Transverse colon (tissue), 4 donors: ENCODE measurements at regions not wholly inside any gene's neighbourhood (a gene's known extent, or its start where the extent isn't known, plus 50 kb on each side); places are given as distances from the start of the nearest gene placed in this dataset.

Experiments
- DNase-seq: peaks from one replicate; pipeline ENCODE4 v3.0.0-alpha.2; 2019
- H3K27ac ChIP-seq, 4 donors: fragments of 200-600 bp; sonication (generic); 2 replicates each; pipeline ENCODE4 v1.5.1; 2016 to 2018; ENCODE audit warnings: inconsistent platforms in 4 of 4
- H3K27me3 ChIP-seq: fragments of 200-600 bp; sonication (generic); 2 replicates; pipeline ENCODE4 v1.5.1; 2017; ENCODE audit warnings: inconsistent platforms
- H3K36me3 ChIP-seq, 4 donors: fragments of 200-600 bp; sonication (generic); 2 replicates each; pipeline ENCODE4 v1.5.1; 2017 to 2019; ENCODE audit warnings: inconsistent platforms in 4 of 4
- H3K4me1 ChIP-seq, 4 donors: fragments of 200-600 bp; sonication (generic); 2 replicates each; pipeline ENCODE4 v1.5.1; 2017 to 2020; ENCODE audit warnings: inconsistent platforms in 4 of 4
- H3K4me3 ChIP-seq, 4 donors: fragments of 200-600 bp; sonication (generic); 1 replicate in 1 of 4; 2 replicates in 3 of 4; pipeline versions ENCODE4 v1.5.1 to v1.6.1; 2017 to 2019; ENCODE audit warnings: inconsistent platforms in 4 of 4
- H3K9me3 ChIP-seq, 2 donors: fragments of 200-600 bp; sonication (generic); 2 replicates each; pipeline ENCODE4 v1.5.1; 2017 to 2019; ENCODE audit warnings: inconsistent platforms in 2 of 2
- CTCF ChIP-seq, 5 experiments: fragments of 200-600 bp in 3 of 5; fragments of 450-650 bp in 2 of 5; sonication (generic) in 3 of 5; IDR thresholded peaks; 1 replicate in 2 of 5; 2 replicates in 3 of 5; pipeline ENCODE4 v1.5.1; 2016 to 2017; ENCODE audit warnings: antibody characterized with exemption in 5 of 5, inconsistent platforms in 3 of 5, mild to moderate bottlenecking in 2 of 5, moderate library complexity in 1 of 5
- EP300 ChIP-seq: sonication (generic); formaldehyde crosslinking; IDR thresholded peaks from one replicate; pipeline ENCODE4 v1.6.1; 2017; ENCODE audit warnings: antibody characterized with exemption, low read depth
- POLR2A ChIP-seq: fragments of 450-650 bp; IDR thresholded peaks from one replicate; pipeline ENCODE4 v1.6.1; 2016; ENCODE audit warnings: antibody characterized with exemption, mild to moderate bottlenecking, moderate library complexity
- POLR2AphosphoS5 ChIP-seq, 3 donors: sonication (generic); formaldehyde crosslinking; IDR thresholded peaks; one replicate each; pipeline ENCODE4 v1.6.1; 2016; ENCODE audit warnings: antibody characterized with exemption in 3 of 3
- WGBS, 2 donors: methylation state at CpG; one replicate each; pipeline ENCODE4 v1.1.5; 2018; ENCODE audit warnings: low coverage in 1 of 2; 5-methylcytosine and 5-hydroxymethylcytosine counted together
- in situ Hi-C, 4 donors: fragments of 200-750 bp; cut with MboI; loops; one replicate each; pipeline versions ENCODE4 v1.15.0 to v1.15.1; 2017; ENCODE audit warnings: low sequenced_read_pairs in 3 of 4, low pct_ligation_motif_present in 1 of 4, low pct_unique_long_range_greater_than_20kb in 1 of 4
- intact Hi-C: fragments of 100-400 bp; cut with DNase I; formaldehyde crosslinking; loops from one replicate; pipeline ENCODE4 v1.15.1; 2023; ENCODE audit warnings: low total_unique reads

- Histone ChIP-seq H3K27me3 (no peaks in the 10 kb centered on the region), H3K4me1 (no peaks in the 10 kb centered on the region), H3K27ac (no peak overlapping the region), H3K36me3 (no peaks in the 10 kb centered on the region), H3K4me3 (no peak overlapping the region), H3K9me3 (no peaks in the 10 kb centered on the region)
- intact Hi-C loops (no loop called here), in situ Hi-C loops (no loop called here)
- no peak for TF ChIP-seq POLR2AphosphoS5 (IDR thresholded peaks at IDR 0.05)
- TF ChIP-seq POLR2A: no peak
- TF ChIP-seq CTCF (IDR thresholded peaks at IDR 0.05): no peak
- no peak for DNase-seq
These were observed 908.9 kb upstream of the AGA start for GRCh38 chr4:178351185-178351584.

- Histone ChIP-seq H3K4me1 (no peaks in the 10 kb centered on the region), H3K9me3 (no peaks in the 10 kb centered on the region), H3K27ac (no peak overlapping the region), H3K36me3 (no peaks in the 10 kb centered on the region), H3K27me3 (no peaks in the 10 kb centered on the region), H3K4me3 (no peak overlapping the region)
- no peak for DNase-seq
- no peak for TF ChIP-seq POLR2AphosphoS5 (IDR thresholded peaks at IDR 0.05)
- no peak for TF ChIP-seq CTCF (IDR thresholded peaks at IDR 0.05)
- TF ChIP-seq EP300: no peak
- TF ChIP-seq POLR2A: no peak
- in situ Hi-C loops (no loop called here), intact Hi-C loops (no loop called here)
- 90 to 100% methylated on average over 2 of the region's 2 CpGs for WGBS, 2 donors
These were observed 914.5 kb upstream of the AGA start for GRCh38 chr4:178356725-178357124.

GRCh38 chr4:178385481-178385880, 943.2 kb upstream of the AGA start:
- no peak for DNase-seq
- no peak overlapping the region for H3K4me3 ChIP-seq
- no peaks in the 10 kb centered on the region for H3K9me3 ChIP-seq
- in situ Hi-C loops: no loop called here
- no peaks in the 10 kb centered on the region for H3K4me1 ChIP-seq
- 70 to 77% methylated on average over 2 of the region's 2 CpGs for WGBS, 2 donors
- TF ChIP-seq EP300 (no peak), POLR2A (no peak), POLR2AphosphoS5 (IDR thresholded peaks at IDR 0.05) (no peak), CTCF (IDR thresholded peaks at IDR 0.05) (no peak)
- no peaks in the 10 kb centered on the region for H3K36me3 ChIP-seq
- intact Hi-C loops: no loop called here
- no peak overlapping the region for H3K27ac ChIP-seq
- no peaks in the 10 kb centered on the region for H3K27me3 ChIP-seq

GRCh38 chr4:178387756-178388155, 945.5 kb upstream of the AGA start:
- Histone ChIP-seq H3K9me3 (no peaks in the 10 kb centered on the region), H3K27ac (no peak overlapping the region), H3K27me3 (no peaks in the 10 kb centered on the region), H3K36me3 (no peaks in the 10 kb centered on the region), H3K4me3 (no peak overlapping the region), H3K4me1 (no peaks in the 10 kb centered on the region)
- in situ Hi-C loops: no loop called here
- intact Hi-C loops: no loop called here
- 49 to 72% methylated on average over 2 of the region's 2 CpGs for WGBS, 2 donors
- DNase-seq: no peak
- TF ChIP-seq EP300: no peak
- no peak for TF ChIP-seq POLR2AphosphoS5 (IDR thresholded peaks at IDR 0.05)
- no peak for TF ChIP-seq POLR2A
- no peak for TF ChIP-seq CTCF (IDR thresholded peaks at IDR 0.05)
